Activated T-cell treated with anti-CD3 and anti-CD28 coated beads for 1 hour (primary cell): ENCODE measurements at regions not wholly inside any gene's neighbourhood (a gene's known extent, or its start where the extent isn't known, plus 50 kb on each side); places are given as distances from the start of the nearest gene placed in this dataset.

Experiments used
- DNase-seq: peaks from one replicate; pipeline ENCODE4 v3.0.0-alpha.2; 2020; ENCODE audit warnings: low read depth

GRCh38 chr3:72432246-72432645 lies 416.0 kb downstream of the SHQ1 start:
- no peak for DNase-seq

- no peak for DNase-seq
Measured at GRCh38 chr3:72429589-72430353, 418.5 kb downstream of the SHQ1 start.

DNA sequence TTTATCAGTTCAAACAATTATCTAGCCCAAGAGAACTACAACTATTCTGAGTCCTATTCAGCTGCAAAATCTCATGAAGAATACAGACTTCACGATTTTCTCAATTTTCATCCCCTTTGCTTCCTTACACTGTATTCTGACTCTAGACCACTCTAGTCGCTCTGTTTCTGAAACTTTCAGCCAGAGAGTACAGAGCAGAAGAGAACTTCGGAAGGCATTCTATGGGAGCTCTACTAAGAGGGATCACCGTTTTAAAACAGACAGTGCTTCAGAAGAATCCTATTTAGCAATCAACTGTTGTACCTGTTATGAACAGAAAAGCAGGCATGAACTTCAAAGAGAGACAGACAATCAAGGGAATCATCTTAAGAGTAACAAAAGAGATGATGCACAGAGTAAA lies 419.4 kb downstream of the SHQ1 start:
- DNase-seq, result no peak

GRCh38 chr3:72427624-72428023 lies 420.6 kb downstream of the SHQ1 start:
- no peak for DNase-seq

DNA sequence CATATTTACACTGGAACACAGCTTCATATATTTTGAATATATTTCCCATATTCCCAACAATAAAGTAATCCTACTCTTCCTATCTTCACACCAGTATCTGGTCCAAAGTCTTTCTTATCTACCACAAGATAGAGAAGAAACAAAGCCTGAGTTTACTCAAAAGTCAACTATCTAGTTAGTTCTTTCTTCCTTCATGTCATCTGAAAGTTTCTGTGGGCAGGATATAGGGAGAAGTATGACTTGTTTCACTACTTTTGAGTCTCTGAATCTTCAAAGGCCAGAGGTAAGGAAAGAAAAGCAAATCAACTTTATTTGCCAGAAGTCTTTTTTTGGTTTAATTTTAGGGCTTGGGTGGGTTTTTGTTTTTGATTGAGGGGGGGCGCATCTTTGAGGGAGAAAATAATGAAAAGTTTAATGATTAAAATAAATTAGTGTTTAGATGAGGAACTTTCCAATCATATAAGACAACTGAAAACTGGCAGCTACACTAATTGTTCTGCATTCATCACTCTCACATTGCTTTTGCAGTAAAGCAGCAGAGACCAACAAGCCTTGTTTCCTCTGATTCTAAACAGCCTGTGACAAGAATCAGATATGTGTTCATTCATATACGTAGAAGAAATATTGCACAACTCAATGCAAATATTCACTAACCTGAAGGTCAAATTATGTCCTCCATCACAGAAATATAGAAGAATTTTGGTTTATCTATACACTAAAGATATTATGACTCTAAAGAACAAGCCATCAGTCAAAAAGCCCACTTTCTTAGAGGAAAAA lies 421.4 kb downstream of the SHQ1 start:
- DNase-seq, result no peak

DNA sequence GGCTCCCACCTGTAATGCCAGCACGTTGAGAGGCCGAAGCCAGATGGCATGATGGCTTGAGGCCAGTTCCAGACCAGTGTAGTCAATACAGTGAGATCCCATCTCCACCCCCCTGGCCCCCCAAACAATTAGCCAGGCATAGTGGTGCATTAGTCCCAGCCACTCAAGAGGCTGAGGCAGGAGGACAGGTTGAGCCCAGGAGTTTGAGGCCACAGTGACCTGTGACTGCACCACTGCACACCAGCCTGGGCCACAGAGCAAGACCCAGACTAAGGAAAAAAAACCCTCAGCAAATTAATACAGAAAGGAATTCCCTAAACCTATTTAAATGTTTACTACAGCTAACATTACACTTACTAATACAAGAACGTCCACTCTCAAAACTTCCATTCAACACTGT lies 424.6 kb downstream of the SHQ1 start:
- no peak for DNase-seq

GRCh38 chr3:72421786-72422185 lies 426.5 kb downstream of the SHQ1 start:
- no peak for DNase-seq

DNA sequence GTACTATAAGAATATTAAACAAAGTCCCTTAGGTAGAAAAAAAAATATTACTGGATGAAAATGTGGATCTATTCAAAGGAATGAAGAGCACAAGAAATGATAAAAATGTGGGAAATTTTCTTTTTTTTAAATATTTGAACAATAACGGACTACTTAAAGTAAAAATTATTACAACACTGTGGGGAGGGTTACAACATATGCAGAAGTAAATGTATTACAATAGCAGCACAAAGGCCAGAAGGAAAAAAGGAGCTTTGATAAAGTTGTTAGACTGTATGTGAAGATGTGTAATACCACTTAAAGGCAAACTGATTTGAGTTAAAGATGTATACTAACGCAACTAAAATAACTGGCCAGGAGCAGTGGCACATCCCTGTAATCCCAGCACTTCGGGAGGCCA lies 427.1 kb downstream of the SHQ1 start:
- DNase-seq, result no peak

- no peak for DNase-seq
Measured at GRCh38 chr3:72418856-72419255, 429.4 kb downstream of the SHQ1 start.

DNA sequence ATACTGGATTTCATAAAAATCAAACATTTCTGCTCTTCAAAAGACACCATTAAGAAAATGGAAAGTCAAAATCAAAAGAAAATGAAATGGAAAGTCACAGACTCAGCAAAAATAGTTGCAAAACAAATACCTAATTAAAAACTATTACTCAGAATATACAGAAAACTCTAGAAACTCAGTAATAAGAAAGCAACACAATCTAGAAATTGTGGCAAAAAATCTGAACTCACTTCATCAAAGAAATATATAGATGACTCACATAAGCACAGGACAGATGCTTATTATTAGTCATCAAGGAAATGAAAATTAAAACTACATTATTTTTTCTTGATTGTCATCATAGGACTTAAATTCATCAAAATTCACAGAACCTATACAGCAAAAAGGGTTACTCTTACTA lies 430.0 kb downstream of the SHQ1 start:
- DNase-seq, result no peak

- DNase-seq, result no peak
Measured at GRCh38 chr3:72414481-72415016, 433.7 kb downstream of the SHQ1 start.

DNA sequence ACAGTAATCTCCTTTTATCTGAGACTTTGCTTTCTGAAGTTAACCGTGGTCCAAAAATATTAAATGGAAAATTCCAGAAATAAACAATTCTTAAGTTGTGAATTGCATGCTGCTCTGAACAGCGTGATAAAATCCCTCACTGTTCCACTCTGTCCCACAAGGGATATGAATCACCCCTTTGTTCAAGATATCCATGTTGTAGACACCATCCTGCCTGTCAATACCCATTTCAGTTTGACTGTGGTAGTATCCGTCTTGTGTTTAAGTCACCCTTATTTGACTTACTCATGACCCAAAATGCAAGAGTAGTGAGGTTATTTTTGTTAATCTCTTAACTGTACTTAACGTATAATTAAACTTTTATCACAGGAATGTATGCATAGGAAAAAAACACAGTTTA lies 435.0 kb downstream of the SHQ1 start:
- no peak for DNase-seq

- no peak for DNase-seq
Measured at GRCh38 chr3:72412340-72412956, 435.8 kb downstream of the SHQ1 start.

DNA sequence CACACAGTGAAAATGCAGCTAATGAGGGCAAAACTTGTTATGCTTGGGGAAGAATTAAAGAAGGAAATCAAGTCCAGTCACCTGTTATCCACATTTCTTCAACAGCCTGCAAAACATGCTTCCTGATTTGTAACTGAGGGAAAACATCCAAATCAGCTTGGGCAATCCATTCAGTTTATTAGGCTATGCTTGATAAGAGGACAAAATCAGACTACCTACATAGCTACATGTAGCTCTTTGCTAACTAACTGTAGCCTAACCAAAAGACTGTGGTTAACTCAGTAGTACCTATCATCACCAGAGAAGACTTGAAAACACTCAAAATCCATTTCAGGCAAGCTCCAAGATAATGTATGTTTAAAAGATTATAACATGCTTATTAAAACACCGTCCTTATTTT lies 436.4 kb downstream of the SHQ1 start:
- no peak for DNase-seq

DNA sequence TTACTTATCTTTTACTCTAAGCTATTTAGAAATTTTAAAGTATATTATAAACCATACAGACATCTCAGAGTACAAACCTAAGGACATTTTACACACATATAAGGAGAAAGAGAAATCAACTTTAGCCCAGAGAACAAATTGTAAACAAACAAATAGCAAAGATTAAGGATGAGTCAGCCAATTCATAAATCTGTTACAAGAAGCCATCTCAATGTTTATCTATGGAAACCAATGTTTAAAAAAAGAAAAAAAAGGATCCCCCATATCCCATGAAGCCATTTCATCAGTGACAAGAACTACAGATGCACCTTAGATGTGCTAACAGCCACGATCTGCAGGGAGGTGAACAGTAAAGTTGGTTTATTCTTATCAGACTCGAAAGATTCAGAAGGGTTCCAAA lies 437.1 kb downstream of the SHQ1 start:
- no peak for DNase-seq

GRCh38 chr3:72408983-72409779 lies 439.1 kb downstream of the SHQ1 start:
- no peak for DNase-seq

- no peak for DNase-seq
Measured at GRCh38 chr3:72407766-72408165, 440.5 kb downstream of the SHQ1 start.

DNA sequence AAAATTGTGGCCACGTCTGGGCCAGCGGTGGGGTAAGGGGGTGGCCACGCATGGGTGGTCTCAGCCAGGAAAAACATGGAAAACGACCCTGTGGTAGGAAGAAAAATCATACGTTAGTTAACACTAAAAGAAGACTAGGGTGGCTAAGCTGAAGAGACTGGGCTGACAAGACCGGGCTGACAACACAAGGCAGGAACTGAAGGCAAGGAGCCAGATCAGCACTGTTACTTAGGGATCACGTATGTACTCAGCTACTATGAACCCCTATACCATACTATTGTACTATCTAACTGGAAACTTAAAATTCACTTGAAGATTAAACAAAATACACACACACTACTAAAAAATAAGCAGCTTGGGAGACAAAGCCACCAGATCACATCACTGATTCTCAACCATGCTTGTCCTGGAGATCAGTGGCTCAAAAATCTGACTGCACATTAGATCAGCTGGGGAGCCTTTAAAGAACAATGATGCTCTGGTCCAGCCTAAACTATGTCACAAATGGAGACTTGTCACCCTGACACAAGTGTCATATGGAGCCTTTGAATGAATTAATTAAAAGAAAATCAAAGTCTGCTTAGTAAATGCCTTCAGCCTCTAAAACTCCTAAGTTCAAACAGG lies 442.2 kb downstream of the SHQ1 start:
- no peak for DNase-seq

DNA sequence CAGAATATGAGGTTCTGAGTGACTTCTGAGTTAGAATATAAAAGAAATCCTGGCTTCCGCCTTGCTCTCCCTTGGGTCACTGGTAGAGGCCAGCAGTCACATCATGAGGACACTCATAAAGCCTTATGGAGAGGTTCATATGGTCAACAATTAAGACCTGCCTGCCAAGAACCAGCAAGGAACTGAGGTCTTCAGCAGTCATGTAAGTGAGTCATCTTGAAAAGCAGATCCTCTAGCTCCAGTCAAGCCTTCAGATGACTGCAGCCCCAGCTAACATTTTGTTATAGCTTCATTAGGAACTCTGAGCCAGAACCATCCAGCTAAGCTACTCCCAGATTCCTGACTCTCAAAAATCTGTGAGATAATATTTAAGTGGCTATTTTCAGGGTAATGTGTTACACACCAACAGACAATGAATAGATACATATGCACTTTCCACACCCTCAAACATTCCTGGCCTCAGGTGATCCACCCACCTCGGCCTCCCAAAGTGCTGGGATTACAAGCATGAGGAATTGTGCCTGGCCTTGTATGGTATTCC lies 447.2 kb downstream of the SHQ1 start:
- DNase-seq, result no peak

- DNase-seq, result no peak
Measured at GRCh38 chr3:72398781-72399180, 449.5 kb downstream of the SHQ1 start.

GRCh38 chr3:72397586-72397985 lies 450.7 kb downstream of the SHQ1 start:
- no peak for DNase-seq
